Panc1 (cell line): ENCODE measurements at regions not wholly inside any gene's neighbourhood (a gene's known extent, or its start where the extent isn't known, plus 50 kb on each side); places are given as distances from the start of the nearest gene placed in this dataset.

Experiments
- ATAC-seq: fragments of 200-7000 bp; cut with Tn5 transposase; 2 replicates; pipeline ENCODE4 v1.9.1; 2020; ENCODE audit warnings: mild to moderate bottlenecking, moderate library complexity
- BruUV-seq: library from RNA; stranded (reverse); fragments of 400-500 nt; replicated peaks from 2 replicates; lab custom pipeline; 2021; lab: Mats Ljungman, UMichigan
- CTCF ChIA-PET: fragments of 300-600 bp; sonication (Branson Sonifier 250); formaldehyde crosslinking; loops from one replicate; lab custom pipeline; 2022; ENCODE audit warnings: antibody characterized with exemption; lab: Charles Lee
- POLR2A ChIA-PET: fragments of 300-600 bp; sonication (Branson Sonifier 250); formaldehyde crosslinking; loops from one replicate; lab custom pipeline; 2022; ENCODE audit warnings: antibody characterized with exemption; lab: Charles Lee
- DNase-seq: peaks from one replicate; pipeline ENCODE4 v3.0.0-alpha.2; 2010; ENCODE audit warnings: low read depth, low spot score
- H3K27ac ChIP-seq: 2 replicates; pipeline ENCODE4 v1.5.1; 2011; ENCODE audit warnings: mild to moderate bottlenecking, low read length, inconsistent platforms
- H3K27me3 ChIP-seq: fragments of 200-500 bp; sonication (Bioruptor generic); 2 replicates; pipeline ENCODE4 v1.6.0; 2014; ENCODE audit warnings: low read length, inconsistent platforms; ENCODE audit not compliant: control insufficient read depth, insufficient read depth
- H3K36me3 ChIP-seq: fragments of 200-500 bp; sonication (Bioruptor generic); 2 replicates; pipeline ENCODE4 v1.5.1; 2014; ENCODE audit warnings: inconsistent platforms, mild to moderate bottlenecking, low read length, moderate library complexity; ENCODE audit not compliant: control insufficient read depth, insufficient read depth
- H3K4me1 ChIP-seq: 2 replicates; pipeline ENCODE4 v1.5.1; 2011; ENCODE audit warnings: inconsistent platforms, mild to moderate bottlenecking, low read length, moderate library complexity; ENCODE audit not compliant: control insufficient read depth, insufficient read depth
- H3K4me3 ChIP-seq, 2 experiments: 2 replicates each; pipeline ENCODE4 v1.5.1; 2011 to 2012; ENCODE audit warnings: low read depth in 2 of 2, low read length in 2 of 2, mild to moderate bottlenecking in 2 of 2, inconsistent platforms in 1 of 2, moderate library complexity in 1 of 2
- H3K9me3 ChIP-seq: fragments of 200-500 bp; sonication (Bioruptor generic); 2 replicates; pipeline ENCODE4 v1.5.1; 2014; ENCODE audit warnings: low read depth, mild to moderate bottlenecking, inconsistent platforms, low read length, moderate library complexity; ENCODE audit not compliant: control insufficient read depth, insufficient read depth
- POLR2AphosphoS5 ChIP-seq: IDR thresholded peaks from 2 replicates; pipeline ENCODE4 v1.6.1; 2012; ENCODE audit warnings: mild to moderate bottlenecking, low read depth, low read length, moderate library complexity
- SIN3A ChIP-seq: IDR thresholded peaks from 2 replicates; pipeline ENCODE4 v1.6.1; 2012; ENCODE audit warnings: low read depth, mild to moderate bottlenecking, low read length, moderate library complexity, borderline replicate concordance; ENCODE audit not compliant: insufficient read depth
- TCF7L2 ChIP-seq: IDR thresholded peaks from 2 replicates; pipeline ENCODE4 v1.6.1; 2011; ENCODE audit warnings: mild to moderate bottlenecking, low read depth, low read length, inconsistent platforms
- in situ Hi-C: cut with HindIII; loops from 2 replicates; pipeline ENCODE4 v1.10.0; 2016; ENCODE audit warnings: low sequenced_read_pairs, low pct_unique_long_range_greater_than_20kb
- intact Hi-C: fragments of 100-400 bp; cut with micrococcal nuclease; formaldehyde crosslinking; loops from one replicate; pipeline ENCODE4 v1.10.0; 2022; ENCODE audit not compliant: unreplicated experiment
- TF ChIP-seq, protein P1 (sequence below), 2 experiments: IDR thresholded peaks; 2 replicates each; pipeline ENCODE4 v1.6.1; 2011 to 2012; ENCODE audit warnings: low read depth in 2 of 2, control low read depth in 1 of 2, low read length in 1 of 2, mild to moderate bottlenecking in 1 of 2, moderate library complexity in 1 of 2; ENCODE audit not compliant: insufficient read depth in 1 of 2
- TF ChIP-seq, protein P2 (sequence below): fragments of 450-650 bp; IDR thresholded peaks from 2 replicates; pipeline ENCODE4 v1.5.1; 2017; ENCODE audit warnings: mild to moderate bottlenecking

DNA sequence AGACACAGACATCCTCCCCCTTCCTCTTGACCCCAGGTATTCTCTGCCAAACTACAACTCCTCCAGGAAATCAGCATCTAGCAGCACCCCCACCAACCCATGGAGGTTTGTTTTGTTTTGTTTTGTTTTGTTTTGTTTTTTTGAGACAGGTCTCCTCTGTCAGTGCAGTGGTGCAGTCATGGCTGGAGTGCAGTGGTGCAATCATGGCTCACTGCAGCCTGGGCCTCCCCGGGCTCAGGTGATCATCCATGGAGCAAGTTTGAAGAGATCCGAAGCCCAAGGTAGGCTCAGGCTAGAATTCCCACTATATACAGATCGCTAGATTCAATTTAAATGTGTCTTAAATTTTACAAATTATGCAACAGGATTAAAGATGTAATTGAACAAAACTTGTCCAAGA is 518.2 kb upstream of the ARID1B start:
- no peak for DNase-seq
- TF ChIP-seq SIN3A = no peak
- TF ChIP-seq, protein P1, sequence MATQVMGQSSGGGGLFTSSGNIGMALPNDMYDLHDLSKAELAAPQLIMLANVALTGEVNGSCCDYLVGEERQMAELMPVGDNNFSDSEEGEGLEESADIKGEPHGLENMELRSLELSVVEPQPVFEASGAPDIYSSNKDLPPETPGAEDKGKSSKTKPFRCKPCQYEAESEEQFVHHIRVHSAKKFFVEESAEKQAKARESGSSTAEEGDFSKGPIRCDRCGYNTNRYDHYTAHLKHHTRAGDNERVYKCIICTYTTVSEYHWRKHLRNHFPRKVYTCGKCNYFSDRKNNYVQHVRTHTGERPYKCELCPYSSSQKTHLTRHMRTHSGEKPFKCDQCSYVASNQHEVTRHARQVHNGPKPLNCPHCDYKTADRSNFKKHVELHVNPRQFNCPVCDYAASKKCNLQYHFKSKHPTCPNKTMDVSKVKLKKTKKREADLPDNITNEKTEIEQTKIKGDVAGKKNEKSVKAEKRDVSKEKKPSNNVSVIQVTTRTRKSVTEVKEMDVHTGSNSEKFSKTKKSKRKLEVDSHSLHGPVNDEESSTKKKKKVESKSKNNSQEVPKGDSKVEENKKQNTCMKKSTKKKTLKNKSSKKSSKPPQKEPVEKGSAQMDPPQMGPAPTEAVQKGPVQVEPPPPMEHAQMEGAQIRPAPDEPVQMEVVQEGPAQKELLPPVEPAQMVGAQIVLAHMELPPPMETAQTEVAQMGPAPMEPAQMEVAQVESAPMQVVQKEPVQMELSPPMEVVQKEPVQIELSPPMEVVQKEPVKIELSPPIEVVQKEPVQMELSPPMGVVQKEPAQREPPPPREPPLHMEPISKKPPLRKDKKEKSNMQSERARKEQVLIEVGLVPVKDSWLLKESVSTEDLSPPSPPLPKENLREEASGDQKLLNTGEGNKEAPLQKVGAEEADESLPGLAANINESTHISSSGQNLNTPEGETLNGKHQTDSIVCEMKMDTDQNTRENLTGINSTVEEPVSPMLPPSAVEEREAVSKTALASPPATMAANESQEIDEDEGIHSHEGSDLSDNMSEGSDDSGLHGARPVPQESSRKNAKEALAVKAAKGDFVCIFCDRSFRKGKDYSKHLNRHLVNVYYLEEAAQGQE (IDR thresholded peaks at IDR 0.05; ENCODE audit: insufficient read depth in 1 of 2, low read depth in 2 of 2, low read length in 1 of 2) = no peak
- TF ChIP-seq, protein P2, sequence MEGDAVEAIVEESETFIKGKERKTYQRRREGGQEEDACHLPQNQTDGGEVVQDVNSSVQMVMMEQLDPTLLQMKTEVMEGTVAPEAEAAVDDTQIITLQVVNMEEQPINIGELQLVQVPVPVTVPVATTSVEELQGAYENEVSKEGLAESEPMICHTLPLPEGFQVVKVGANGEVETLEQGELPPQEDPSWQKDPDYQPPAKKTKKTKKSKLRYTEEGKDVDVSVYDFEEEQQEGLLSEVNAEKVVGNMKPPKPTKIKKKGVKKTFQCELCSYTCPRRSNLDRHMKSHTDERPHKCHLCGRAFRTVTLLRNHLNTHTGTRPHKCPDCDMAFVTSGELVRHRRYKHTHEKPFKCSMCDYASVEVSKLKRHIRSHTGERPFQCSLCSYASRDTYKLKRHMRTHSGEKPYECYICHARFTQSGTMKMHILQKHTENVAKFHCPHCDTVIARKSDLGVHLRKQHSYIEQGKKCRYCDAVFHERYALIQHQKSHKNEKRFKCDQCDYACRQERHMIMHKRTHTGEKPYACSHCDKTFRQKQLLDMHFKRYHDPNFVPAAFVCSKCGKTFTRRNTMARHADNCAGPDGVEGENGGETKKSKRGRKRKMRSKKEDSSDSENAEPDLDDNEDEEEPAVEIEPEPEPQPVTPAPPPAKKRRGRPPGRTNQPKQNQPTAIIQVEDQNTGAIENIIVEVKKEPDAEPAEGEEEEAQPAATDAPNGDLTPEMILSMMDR = no peak
- no peak for TF ChIP-seq TCF7L2
- TF ChIP-seq POLR2AphosphoS5 = no peak
- H3K4me3 ChIP-seq = no peak overlapping the region
- POLR2A ChIA-PET = no interaction called here
- no peak for ATAC-seq
- H3K27ac ChIP-seq = no peak overlapping the region
- H3K9me3 ChIP-seq = no peaks in the 10 kb centered on the region
- CTCF ChIA-PET = no interaction called here
- intact Hi-C loops (no loop called here), in situ Hi-C loops (no loop called here)
- BruUV-seq = no TSS peak
- no peaks in the 10 kb centered on the region for H3K4me1 ChIP-seq
- no peaks in the 10 kb centered on the region for H3K27me3 ChIP-seq
- H3K36me3 ChIP-seq = no peaks in the 10 kb centered on the region

DNA sequence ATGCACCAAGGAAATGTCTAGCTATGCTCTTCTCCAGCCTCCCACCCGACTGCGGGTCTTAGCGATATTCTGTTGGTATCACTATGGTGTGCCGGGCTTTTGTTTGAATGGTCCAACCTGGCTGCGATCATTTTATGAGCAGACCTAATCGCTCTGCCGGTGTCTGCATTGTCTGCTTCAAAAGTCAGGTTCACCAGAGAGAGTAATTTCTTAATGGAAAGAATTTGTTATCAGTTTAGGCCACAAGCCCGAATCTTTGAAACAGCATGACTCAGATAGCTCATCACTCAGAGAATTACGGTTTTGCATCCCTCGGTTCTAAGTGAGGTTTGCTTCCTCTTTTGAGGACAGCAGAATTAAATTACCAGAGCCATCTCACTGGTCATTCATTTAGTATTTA is 521.0 kb upstream of the ARID1B start:
- in situ Hi-C loops (no loop called here), intact Hi-C loops (no loop called here)
- no peaks in the 10 kb centered on the region for H3K27me3 ChIP-seq
- H3K9me3 ChIP-seq = no peaks in the 10 kb centered on the region
- H3K4me3 ChIP-seq = no peak overlapping the region
- no TSS peak for BruUV-seq
- ChIA-PET CTCF (no interaction called here), POLR2A (no interaction called here)
- H3K27ac ChIP-seq = no peak overlapping the region
- no peak for DNase-seq
- no peak for ATAC-seq
- no peaks in the 10 kb centered on the region for H3K4me1 ChIP-seq
- no peak for TF ChIP-seq SIN3A
- TF ChIP-seq, protein P2 = no peak
- TF ChIP-seq, protein P1 (IDR thresholded peaks at IDR 0.05; ENCODE audit: insufficient read depth in 1 of 2, low read depth in 2 of 2, low read length in 1 of 2) = no peak
- TF ChIP-seq TCF7L2 = no peak
- no peak for TF ChIP-seq POLR2AphosphoS5
- no peaks in the 10 kb centered on the region for H3K36me3 ChIP-seq
